K562 (cell line): ENCODE measurements at regions not wholly inside any gene's neighbourhood (a gene's known extent, or its start where the extent isn't known, plus 50 kb on each side); places are given as distances from the start of the nearest gene placed in this dataset.

Source experiments
- BCL6 ChIP-seq: fragments of 250-450 bp; sonication (Bioruptor Pico); IDR thresholded peaks from 2 replicates; pipeline ENCODE4 v1.4.0; 2020
- BRD4 ChIP-seq: fragments of 200-600 bp; sonication (generic); IDR thresholded peaks from 2 replicates; pipeline ENCODE4 v1.6.1; 2017; ENCODE audit warnings: inconsistent platforms
- CEBPB ChIP-seq: fragments of 450-650 bp; IDR thresholded peaks from 2 replicates; pipeline ENCODE4 v1.6.1; 2016; ENCODE audit warnings: missing genetic modification characterization, missing compliant biosample characterization
- CHD4 ChIP-seq: fragments of 200-600 bp; sonication (generic); IDR thresholded peaks from 3 replicates; pipeline ENCODE4 v1.6.1; 2012; ENCODE audit warnings: low read depth, mild to moderate bottlenecking, mixed read lengths, low read length, inconsistent platforms; ENCODE audit not compliant: insufficient read depth, insufficient replicate concordance, poor library complexity, severe bottlenecking
- FOS ChIP-seq: IDR thresholded peaks from 3 replicates; pipeline ENCODE4 v1.6.1; 2011; ENCODE audit not compliant: insufficient read length; ENCODE audit errors: extremely low read depth
- HMG20A ChIP-seq: fragments of 450-650 bp; formaldehyde crosslinking; conservative IDR thresholded peaks from 2 replicates; pipeline ENCODE4 v1.4.0; 2020; ENCODE audit warnings: mild to moderate bottlenecking, mixed read lengths
- HOXB6 ChIP-seq: fragments of 250-450 bp; sonication (Bioruptor Pico); IDR thresholded peaks from 2 replicates; pipeline ENCODE4 v1.5.1; 2022; ENCODE audit warnings: mild to moderate bottlenecking, borderline replicate concordance
- JUN ChIP-seq, 2 experiments: sonication (generic) in 1 of 2; formaldehyde crosslinking in 1 of 2; IDR thresholded peaks; 2 replicates each; pipeline versions ENCODE4 v1.6.1 to v1.8.0; 2012 to 2022; ENCODE audit warnings: borderline replicate concordance in 2 of 2, mild to moderate bottlenecking in 2 of 2, improper control_type of control experiment in 1 of 2, low read depth in 1 of 2, low read length in 1 of 2, missing genetic modification reagents in 1 of 2
- NRF1 ChIP-seq, 2 experiments: fragments of 450-650 bp; IDR thresholded peaks in 1 of 2; conservative IDR thresholded peaks in 1 of 2; 2 replicates each; pipeline ENCODE4 v1.6.1; 2014; ENCODE audit warnings: mild to moderate bottlenecking in 2 of 2
- PHB ChIP-seq: fragments of 250-450 bp; sonication (Bioruptor Pico); IDR thresholded peaks from 2 replicates; pipeline ENCODE4 v1.5.0; 2021
- PPARD ChIP-seq: fragments of 250-450 bp; sonication (Bioruptor Pico); IDR thresholded peaks from 2 replicates; pipeline ENCODE4 v1.8.0; 2022; ENCODE audit warnings: inconsistent platforms, mild to moderate bottlenecking, moderate library complexity
- RFX7 ChIP-seq: fragments of 250-450 bp; sonication (Bioruptor Pico); IDR thresholded peaks from 2 replicates; pipeline ENCODE4 v1.5.1; 2021; ENCODE audit warnings: mild to moderate bottlenecking
- TEAD4 ChIP-seq, 2 experiments: sonication (generic) in 1 of 2; formaldehyde crosslinking in 1 of 2; IDR thresholded peaks; 2 replicates each; pipeline versions ENCODE4 v1.6.1 to v1.8.0; 2012 to 2022; ENCODE audit warnings: borderline replicate concordance in 1 of 2, inconsistent platforms in 1 of 2, low read length in 1 of 2, mild to moderate bottlenecking in 1 of 2, missing genetic modification reagents in 1 of 2
- ZBTB11 ChIP-seq, 3 experiments: fragments of 200-800 bp in 1 of 3; fragments of 250-450 bp in 1 of 3; fragments of 450-650 bp in 1 of 3; sonication (Bioruptor Pico) in 1 of 3; sonication (Bioruptor generic) in 1 of 3; formaldehyde crosslinking in 1 of 3; IDR thresholded peaks; 2 replicates each; pipeline versions ENCODE4 v1.6.1 to v1.8.0; 2016 to 2022; ENCODE audit warnings: mild to moderate bottlenecking in 2 of 3, missing genetic modification characterization in 2 of 3, missing compliant biosample characterization in 1 of 3, moderate library complexity in 1 of 3
- ZNF311 ChIP-seq: fragments of 250-450 bp; sonication (Bioruptor Pico); IDR thresholded peaks from 2 replicates; pipeline ENCODE4 v1.4.0; 2020; ENCODE audit warnings: mild to moderate bottlenecking, moderate library complexity
- ZZZ3 ChIP-seq: fragments of 450-650 bp; IDR thresholded peaks from 2 replicates; pipeline ENCODE4 v1.6.1; 2016; ENCODE audit warnings: antibody characterized with exemption, mild to moderate bottlenecking, moderate library complexity
- TF ChIP-seq, protein P1 (sequence below): fragments of 450-650 bp; IDR thresholded peaks from 2 replicates; pipeline ENCODE4 v1.6.1; 2017; ENCODE audit warnings: antibody characterized with exemption, mild to moderate bottlenecking

GRCh38 chr6:14474816-14475215, 357.2 kb downstream of the CD83 start (continued):
- TF ChIP-seq ZBTB11 (CRISPR knock-in tag; IDR thresholded peaks at IDR 0.05) (no peak), FOS (no peak), RFX7 (CRISPR knock-in tag) (no peak), BCL6 (CRISPR knock-in tag) (no peak), JUN (IDR thresholded peaks at IDR 0.05; ENCODE audit: borderline replicate concordance, low read depth, low read length) (no peak), JUN (CRISPR knock-in tag; IDR thresholded peaks at IDR 0.05; ENCODE audit: borderline replicate concordance) (no peak), CEBPB (no peak), PPARD (CRISPR knock-in tag) (no peak), HOXB6 (CRISPR knock-in tag) (no peak), ZZZ3 (no peak), CHD4 (no peak), TEAD4 (IDR thresholded peaks at IDR 0.05; ENCODE audit: low read length) (no peak; the same call in 1 of the 2 replicates), TEAD4 (CRISPR knock-in tag; IDR thresholded peaks at IDR 0.05; ENCODE audit: borderline replicate concordance) (no peak), HMG20A (CRISPR knock-in tag) (no peak), PHB (no peak), NRF1 (conservative IDR thresholded peaks at IDR 0.05 in 1 of 2, IDR thresholded peaks at IDR 0.05 in 1 of 2) (no peak; a peak in 1 of 4 replicates), BRD4 (no peak), ZNF311 (no peak)
- TF ChIP-seq, protein P1, sequence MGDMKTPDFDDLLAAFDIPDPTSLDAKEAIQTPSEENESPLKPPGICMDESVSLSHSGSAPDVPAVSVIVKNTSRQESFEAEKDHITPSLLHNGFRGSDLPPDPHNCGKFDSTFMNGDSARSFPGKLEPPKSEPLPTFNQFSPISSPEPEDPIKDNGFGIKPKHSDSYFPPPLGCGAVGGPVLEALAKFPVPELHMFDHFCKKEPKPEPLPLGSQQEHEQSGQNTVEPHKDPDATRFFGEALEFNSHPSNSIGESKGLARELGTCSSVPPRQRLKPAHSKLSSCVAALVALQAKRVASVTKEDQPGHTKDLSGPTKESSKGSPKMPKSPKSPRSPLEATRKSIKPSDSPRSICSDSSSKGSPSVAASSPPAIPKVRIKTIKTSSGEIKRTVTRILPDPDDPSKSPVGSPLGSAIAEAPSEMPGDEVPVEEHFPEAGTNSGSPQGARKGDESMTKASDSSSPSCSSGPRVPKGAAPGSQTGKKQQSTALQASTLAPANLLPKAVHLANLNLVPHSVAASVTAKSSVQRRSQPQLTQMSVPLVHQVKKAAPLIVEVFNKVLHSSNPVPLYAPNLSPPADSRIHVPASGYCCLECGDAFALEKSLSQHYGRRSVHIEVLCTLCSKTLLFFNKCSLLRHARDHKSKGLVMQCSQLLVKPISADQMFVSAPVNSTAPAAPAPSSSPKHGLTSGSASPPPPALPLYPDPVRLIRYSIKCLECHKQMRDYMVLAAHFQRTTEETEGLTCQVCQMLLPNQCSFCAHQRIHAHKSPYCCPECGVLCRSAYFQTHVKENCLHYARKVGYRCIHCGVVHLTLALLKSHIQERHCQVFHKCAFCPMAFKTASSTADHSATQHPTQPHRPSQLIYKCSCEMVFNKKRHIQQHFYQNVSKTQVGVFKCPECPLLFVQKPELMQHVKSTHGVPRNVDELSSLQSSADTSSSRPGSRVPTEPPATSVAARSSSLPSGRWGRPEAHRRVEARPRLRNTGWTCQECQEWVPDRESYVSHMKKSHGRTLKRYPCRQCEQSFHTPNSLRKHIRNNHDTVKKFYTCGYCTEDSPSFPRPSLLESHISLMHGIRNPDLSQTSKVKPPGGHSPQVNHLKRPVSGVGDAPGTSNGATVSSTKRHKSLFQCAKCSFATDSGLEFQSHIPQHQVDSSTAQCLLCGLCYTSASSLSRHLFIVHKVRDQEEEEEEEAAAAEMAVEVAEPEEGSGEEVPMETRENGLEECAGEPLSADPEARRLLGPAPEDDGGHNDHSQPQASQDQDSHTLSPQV: peak; percentile 81; the same call in 1 of the 2 replicates
